Mesothelial cell of epicardium (in vitro differentiated cells): ENCODE measurements at regions not wholly inside any gene's neighbourhood (a gene's known extent, or its start where the extent isn't known, plus 50 kb on each side); places are given as distances from the start of the nearest gene placed in this dataset.

Experiments used
- DNase-seq, 2 experiments: peaks; one replicate each; pipeline ENCODE4 v3.0.0; 2021; ENCODE audit warnings: low spot score in 2 of 2; ENCODE audit not compliant: unreplicated experiment in 2 of 2
- H3K27ac Mint-ChIP-seq: 2 replicates; pipeline ENCODE4 v1.8.0; 2021; ENCODE audit warnings: mixed read lengths
- H3K27me3 Mint-ChIP-seq: 2 replicates; pipeline ENCODE4 v1.8.0; 2021; ENCODE audit warnings: low read depth, mixed read lengths
- H3K36me3 Mint-ChIP-seq: 2 replicates; pipeline ENCODE4 v1.8.0; 2021; ENCODE audit warnings: mixed read lengths
- H3K4me1 Mint-ChIP-seq: 2 replicates; pipeline ENCODE4 v1.8.0; 2021; ENCODE audit warnings: mixed read lengths
- H3K4me3 Mint-ChIP-seq: 2 replicates; pipeline ENCODE4 v1.8.0; 2021; ENCODE audit warnings: mild to moderate bottlenecking, moderate library complexity, mixed read lengths
- H3K9me3 Mint-ChIP-seq: 2 replicates; pipeline ENCODE4 v1.8.0; 2021; ENCODE audit warnings: mixed read lengths
- CTCF ChIP-seq: fragments of 200-600 bp; sonication (generic); IDR thresholded peaks from one replicate; pipeline ENCODE4 v1.5.0; 2021; ENCODE audit warnings: antibody characterized with exemption; ENCODE audit not compliant: unreplicated experiment

GRCh38 chr6:122297010-122297409 lies 102.4 kb upstream of the HSF2 start:
- Mint-ChIP-seq H3K4me3 (no peak overlapping the region), H3K27ac (no peak overlapping the region), H3K36me3 (no peaks in the 10 kb centered on the region), H3K9me3 (no peaks in the 10 kb centered on the region), H3K27me3 (peaks cover 17% of the 10 kb centered on the region), H3K4me1 (peaks cover 5% of the 10 kb centered on the region)
- no peak for DNase-seq
- TF ChIP-seq CTCF, result no peak

GRCh38 chr6:122302067-122302466 lies 97.4 kb upstream of the HSF2 start:
- no peaks in the 10 kb centered on the region for H3K36me3 Mint-ChIP-seq
- no peak for TF ChIP-seq CTCF
- peaks cover 2% of the 10 kb centered on the region for H3K27me3 Mint-ChIP-seq
- no peak overlapping the region for H3K27ac Mint-ChIP-seq
- no peak for DNase-seq
- H3K4me3 Mint-ChIP-seq, result no peak overlapping the region
- H3K9me3 Mint-ChIP-seq, result peaks cover 9% of the 10 kb centered on the region
- peaks cover 8% of the 10 kb centered on the region for H3K4me1 Mint-ChIP-seq

GRCh38 chr6:122307577-122307976 lies 91.9 kb upstream of the HSF2 start:
- peaks cover 24% of the 10 kb centered on the region for H3K9me3 Mint-ChIP-seq
- H3K27ac Mint-ChIP-seq, result no peak overlapping the region
- H3K4me1 Mint-ChIP-seq, result peaks cover 3% of the 10 kb centered on the region
- no peak overlapping the region for H3K4me3 Mint-ChIP-seq
- no peak for TF ChIP-seq CTCF
- H3K27me3 Mint-ChIP-seq, result peaks cover 15% of the 10 kb centered on the region
- no peak for DNase-seq
- H3K36me3 Mint-ChIP-seq, result no peaks in the 10 kb centered on the region

- no peaks in the 10 kb centered on the region for H3K4me1 Mint-ChIP-seq
- H3K4me3 Mint-ChIP-seq, result no peak overlapping the region
- no peak for DNase-seq
- no peak for TF ChIP-seq CTCF
- H3K27me3 Mint-ChIP-seq, result peaks cover 20% of the 10 kb centered on the region
- no peak overlapping the region for H3K27ac Mint-ChIP-seq
- H3K9me3 Mint-ChIP-seq, result peaks cover 24% of the 10 kb centered on the region
- no peaks in the 10 kb centered on the region for H3K36me3 Mint-ChIP-seq
Observed at GRCh38 chr6:122308074-122308473, 91.4 kb upstream of the HSF2 start.

- H3K4me3 Mint-ChIP-seq, result no peak overlapping the region
- no peaks in the 10 kb centered on the region for H3K4me1 Mint-ChIP-seq
- H3K27me3 Mint-ChIP-seq, result peaks cover 41% of the 10 kb centered on the region
- no peak overlapping the region for H3K27ac Mint-ChIP-seq
- no peak for TF ChIP-seq CTCF
- H3K36me3 Mint-ChIP-seq, result peaks cover 2% of the 10 kb centered on the region
- peaks cover 21% of the 10 kb centered on the region for H3K9me3 Mint-ChIP-seq
- no peak for DNase-seq
Observed at GRCh38 chr6:122315842-122316241, 83.6 kb upstream of the HSF2 start.

- Mint-ChIP-seq H3K4me1 (peaks cover 14% of the 10 kb centered on the region), H3K36me3 (no peaks in the 10 kb centered on the region), H3K27me3 (peaks cover 41% of the 10 kb centered on the region), H3K4me3 (no peak overlapping the region), H3K9me3 (no peaks in the 10 kb centered on the region), H3K27ac (no peak overlapping the region)
- TF ChIP-seq CTCF, result no peak
- no peak for DNase-seq
Observed at GRCh38 chr6:122322824-122323223, 76.6 kb upstream of the HSF2 start.
